A549 (cell line): ENCODE measurements at regions not wholly inside any gene's neighbourhood (a gene's known extent, or its start where the extent isn't known, plus 50 kb on each side); places are given as distances from the start of the nearest gene placed in this dataset.

Source experiments
- ATAC-seq, 2 experiments: fragments of 200-7000 bp in 1 of 2; fragments of >200 bp in 1 of 2; cut with Nextera tagmentation in 1 of 2; cut with Tn5 transposase in 1 of 2; 3 replicates each; pipeline versions ENCODE4 v1.8.0 to v1.9.1; 2018 to 2020; ENCODE audit warnings: mild to moderate bottlenecking in 1 of 2, moderate library complexity in 1 of 2
- CTCF ChIA-PET: fragments of 300-600 bp; sonication (Branson Sonifier 250); formaldehyde crosslinking; extraction: SDS; loops from one replicate; lab custom pipeline; 2021; ENCODE audit warnings: antibody characterized with exemption, inconsistent platforms; lab: Yijun Ruan, JAX
- POLR2A ChIA-PET: fragments of 350-600 bp; formaldehyde crosslinking; extraction: SDS; loops from one replicate; lab custom pipeline; 2021; ENCODE audit warnings: antibody characterized with exemption, inconsistent platforms; lab: Yijun Ruan, JAX
- DNase-seq, 2 experiments: peaks; one replicate each; pipeline versions ENCODE4 v3.0.0 to v3.0.0-alpha.2; 2011 to 2016; ENCODE audit warnings: low read depth in 1 of 2, low spot score in 1 of 2
- FAIRE-seq: peaks from 2 replicates; lab custom pipeline; 2011; peaks lifted over from hg19 to GRCh38; lab: Jason Lieb, UNC
- H3K27ac ChIP-seq, 2 experiments: fragments of >200 bp; sonication (Bioruptor Twin); formaldehyde crosslinking; 3 replicates each; pipeline ENCODE4 v1.5.1; 2016 to 2017
- H3K4me1 ChIP-seq: fragments of >200 bp; sonication (Bioruptor Twin); formaldehyde crosslinking; 3 replicates; pipeline ENCODE4 v1.6.1; 2016
- H3K4me2 ChIP-seq: fragments of >200 bp; sonication (Bioruptor Twin); formaldehyde crosslinking; 3 replicates; pipeline ENCODE4 v1.6.1; 2016
- H3K4me3 ChIP-seq: fragments of >200 bp; sonication (Bioruptor Twin); formaldehyde crosslinking; 3 replicates; pipeline ENCODE4 v1.5.1; 2016
- H3K9me3 ChIP-seq: fragments of >200 bp; sonication (Bioruptor Twin); formaldehyde crosslinking; 3 replicates; pipeline ENCODE4 v1.6.1; 2016
- CBX8 ChIP-seq: fragments of 200-600 bp; sonication (generic); IDR thresholded peaks from 2 replicates; pipeline ENCODE4 v1.6.1; 2016
- CHD4 ChIP-seq: fragments of 200-600 bp; sonication (generic); IDR thresholded peaks from 2 replicates; pipeline ENCODE4 v1.6.1; 2016; ENCODE audit warnings: antibody characterized with exemption, mild to moderate bottlenecking, borderline replicate concordance
- CTCF ChIP-seq: fragments of >200 bp; sonication (Bioruptor Twin); formaldehyde crosslinking; IDR thresholded peaks from 3 replicates; pipeline ENCODE4 v1.5.1; 2016
- EHF ChIP-seq: fragments of 250-450 bp; sonication (Bioruptor Pico); IDR thresholded peaks from 2 replicates; pipeline ENCODE4 v1.5.0; 2020; ENCODE audit warnings: mild to moderate bottlenecking
- EP300 ChIP-seq, 2 experiments: fragments of >200 bp; sonication (Bioruptor Twin); formaldehyde crosslinking; IDR thresholded peaks; 2 replicates in 1 of 2; 3 replicates in 1 of 2; pipeline ENCODE4 v1.6.1; 2016 to 2017
- GATA3 ChIP-seq: IDR thresholded peaks from 2 replicates; pipeline ENCODE4 v1.6.1; 2012; ENCODE audit warnings: borderline replicate concordance
- HDAC2 ChIP-seq: fragments of 200-600 bp; sonication (generic); IDR thresholded peaks from 2 replicates; pipeline ENCODE4 v1.6.1; 2016
- HEYL ChIP-seq: fragments of 250-450 bp; sonication (Bioruptor Pico); IDR thresholded peaks from 2 replicates; pipeline ENCODE4 v1.8.0; 2021; ENCODE audit warnings: mild to moderate bottlenecking, moderate library complexity
- HMGXB4 ChIP-seq: fragments of 250-450 bp; sonication (Bioruptor Pico); IDR thresholded peaks from 2 replicates; pipeline ENCODE4 v1.5.0; 2021; ENCODE audit warnings: mild to moderate bottlenecking, moderate library complexity, borderline replicate concordance
- HOXB5 ChIP-seq: fragments of 250-450 bp; sonication (Bioruptor Pico); IDR thresholded peaks from 2 replicates; pipeline ENCODE4 v1.5.0; 2020; ENCODE audit warnings: mild to moderate bottlenecking, moderate library complexity
- KDM5A ChIP-seq: fragments of 200-600 bp; sonication (generic); IDR thresholded peaks from 2 replicates; pipeline ENCODE4 v1.6.1; 2016; ENCODE audit warnings: antibody characterized with exemption, mild to moderate bottlenecking
- MAX ChIP-seq: IDR thresholded peaks from 2 replicates; pipeline ENCODE4 v1.6.1; 2012
- NR3C1 ChIP-seq: fragments of >200 bp; sonication (Bioruptor Twin); formaldehyde crosslinking; IDR thresholded peaks from 3 replicates; pipeline ENCODE4 v1.6.1; 2017
- PHF8 ChIP-seq: fragments of 200-600 bp; sonication (generic); IDR thresholded peaks from 2 replicates; pipeline ENCODE4 v1.6.1; 2016; ENCODE audit warnings: low read depth, mild to moderate bottlenecking, antibody characterized with exemption, moderate library complexity, borderline replicate concordance
- POLR2AphosphoS2 ChIP-seq: conservative IDR thresholded peaks from 2 replicates; pipeline ENCODE4 v1.6.1; 2012; ENCODE audit warnings: low read length, improper control_type of control experiment, inconsistent platforms
- RARB ChIP-seq: fragments of 250-450 bp; sonication (Bioruptor Pico); IDR thresholded peaks from 2 replicates; pipeline ENCODE4 v1.8.0; 2021; ENCODE audit warnings: mild to moderate bottlenecking, moderate library complexity
- REST ChIP-seq: fragments of 200-600 bp; sonication (generic); IDR thresholded peaks from 2 replicates; pipeline ENCODE4 v1.6.1; 2016; ENCODE audit warnings: antibody characterized with exemption, mild to moderate bottlenecking, moderate library complexity
- RFX5 ChIP-seq: fragments of 450-650 bp; IDR thresholded peaks from 2 replicates; pipeline ENCODE4 v1.7.1; 2014; ENCODE audit warnings: antibody characterized with exemption, mild to moderate bottlenecking, moderate library complexity
- RNF2 ChIP-seq: fragments of 200-600 bp; sonication (generic); IDR thresholded peaks from 2 replicates; pipeline ENCODE4 v1.6.1; 2016; ENCODE audit warnings: low read depth, mild to moderate bottlenecking, antibody characterized with exemption, moderate library complexity, borderline replicate concordance
- TFCP2L1 ChIP-seq: fragments of 250-450 bp; sonication (Bioruptor Pico); IDR thresholded peaks from 2 replicates; pipeline ENCODE4 v1.5.0; 2021; ENCODE audit warnings: mild to moderate bottlenecking
- TP53 ChIP-seq: fragments of 250-450 bp; sonication (Bioruptor Pico); IDR thresholded peaks from 2 replicates; pipeline ENCODE4 v1.5.0; 2021; ENCODE audit warnings: mild to moderate bottlenecking, moderate library complexity
- ZNF302 ChIP-seq: fragments of 250-450 bp; sonication (Bioruptor Pico); IDR thresholded peaks from 2 replicates; pipeline ENCODE4 v1.9.0; 2021; ENCODE audit warnings: inconsistent platforms, mild to moderate bottlenecking, moderate library complexity
- ZSCAN20 ChIP-seq: fragments of 250-450 bp; sonication (Bioruptor Pico); IDR thresholded peaks from 2 replicates; pipeline ENCODE4 v1.8.0; 2022; ENCODE audit warnings: mild to moderate bottlenecking, moderate library complexity
- WGBS: methylation state at CpG from one replicate; pipeline ENCODE4 v1.1.6; 2017; ENCODE audit errors: missing lambda C conversion rate; 5-methylcytosine and 5-hydroxymethylcytosine counted together

GRCh38 chr4:173930329-173930967, 353.0 kb downstream of the FBXO8 start (continued):
- TF ChIP-seq KDM5A: no peak
- TF ChIP-seq TP53 (CRISPR knock-in tag): no peak
- TF ChIP-seq NR3C1: no peak
- TF ChIP-seq TFCP2L1 (CRISPR knock-in tag): no peak
- no peak for TF ChIP-seq CBX8

- ChIA-PET CTCF (interaction anchor here (0.6 kb wide), 1 partner anchor 81 kb away, joined by 3 read pairs; no protein-coding TSS in a partner anchor), POLR2A (no interaction called here)
- no peak overlapping the region for H3K4me2 ChIP-seq
- WGBS: 73% methylated on average over 3 of the region's 3 CpGs
- FAIRE-seq: no peak
- H3K4me3 ChIP-seq: no peak overlapping the region
- TF ChIP-seq PHF8 (no peak), CHD4 (no peak), HMGXB4 (CRISPR knock-in tag) (no peak)
- no peaks in the 10 kb centered on the region for H3K4me1 ChIP-seq
- no peak for DNase-seq
- ATAC-seq: no peak
- no peaks in the 10 kb centered on the region for H3K9me3 ChIP-seq
- H3K27ac ChIP-seq: no peak overlapping the region
These were observed 353.5 kb downstream of the FBXO8 start for GRCh38 chr4:173929921-173930320.

- no peak for ATAC-seq
- ChIA-PET CTCF (no interaction called here), POLR2A (no interaction called here)
- no peak overlapping the region for H3K4me3 ChIP-seq
- H3K4me2 ChIP-seq: no peak overlapping the region
- FAIRE-seq: no peak
- no peaks in the 10 kb centered on the region for H3K4me1 ChIP-seq
- no peaks in the 10 kb centered on the region for H3K9me3 ChIP-seq
- WGBS: 57% methylated on average over 4 of the region's 4 CpGs
- no peak for DNase-seq
- no peak for TF ChIP-seq HDAC2
- TF ChIP-seq EP300 (IDR thresholded peaks at IDR 0.05): no peak
- no peak for TF ChIP-seq MAX
- no peak overlapping the region for H3K27ac ChIP-seq
These were observed 358.9 kb downstream of the FBXO8 start for GRCh38 chr4:173924561-173924960.

GRCh38 chr4:173919861-173920260, 363.6 kb downstream of the FBXO8 start:
- no peak overlapping the region for H3K4me2 ChIP-seq
- ATAC-seq: no peak
- FAIRE-seq: no peak
- H3K27ac ChIP-seq: no peak overlapping the region
- 20% methylated on average over 1 of the region's 1 CpG for WGBS
- ChIA-PET CTCF (no interaction called here), POLR2A (no interaction called here)
- no peaks in the 10 kb centered on the region for H3K4me1 ChIP-seq
- no peak overlapping the region for H3K4me3 ChIP-seq
- no peaks in the 10 kb centered on the region for H3K9me3 ChIP-seq
- no peak for DNase-seq
- TF ChIP-seq HOXB5 (no peak), HMGXB4 (CRISPR knock-in tag) (no peak), REST (no peak), CTCF (no peak), RNF2 (no peak), HEYL (CRISPR knock-in tag) (no peak), EP300 (IDR thresholded peaks at IDR 0.05) (no peak), CBX8 (no peak), RFX5 (no peak), POLR2AphosphoS2 (no peak), ZSCAN20 (no peak), EHF (CRISPR knock-in tag) (no peak), RARB (CRISPR knock-in tag) (no peak), ZNF302 (CRISPR knock-in tag) (no peak), GATA3 (no peak)
